A549 (cell line): ENCODE measurements at regions not wholly inside any gene's neighbourhood (a gene's known extent, or its start where the extent isn't known, plus 50 kb on each side); places are given as distances from the start of the nearest gene placed in this dataset.

Source experiments
- ATAC-seq, 2 experiments: fragments of 200-7000 bp in 1 of 2; fragments of >200 bp in 1 of 2; cut with Nextera tagmentation in 1 of 2; cut with Tn5 transposase in 1 of 2; 3 replicates each; pipeline versions ENCODE4 v1.8.0 to v1.9.1; 2018 to 2020; ENCODE audit warnings: mild to moderate bottlenecking in 1 of 2, moderate library complexity in 1 of 2
- CTCF ChIA-PET: fragments of 300-600 bp; sonication (Branson Sonifier 250); formaldehyde crosslinking; extraction: SDS; loops from one replicate; lab custom pipeline; 2021; ENCODE audit warnings: antibody characterized with exemption, inconsistent platforms; lab: Yijun Ruan, JAX
- POLR2A ChIA-PET: fragments of 350-600 bp; formaldehyde crosslinking; extraction: SDS; loops from one replicate; lab custom pipeline; 2021; ENCODE audit warnings: antibody characterized with exemption, inconsistent platforms; lab: Yijun Ruan, JAX
- DNase-seq, 2 experiments: peaks; one replicate each; pipeline versions ENCODE4 v3.0.0 to v3.0.0-alpha.2; 2011 to 2016; ENCODE audit warnings: low read depth in 1 of 2, low spot score in 1 of 2
- FAIRE-seq: peaks from 2 replicates; lab custom pipeline; 2011; peaks lifted over from hg19 to GRCh38; lab: Jason Lieb, UNC
- H3K27ac ChIP-seq, 2 experiments: fragments of >200 bp; sonication (Bioruptor Twin); formaldehyde crosslinking; 3 replicates each; pipeline ENCODE4 v1.5.1; 2016 to 2017
- H3K4me1 ChIP-seq: fragments of >200 bp; sonication (Bioruptor Twin); formaldehyde crosslinking; 3 replicates; pipeline ENCODE4 v1.6.1; 2016
- H3K4me2 ChIP-seq: fragments of >200 bp; sonication (Bioruptor Twin); formaldehyde crosslinking; 3 replicates; pipeline ENCODE4 v1.6.1; 2016
- H3K4me3 ChIP-seq: fragments of >200 bp; sonication (Bioruptor Twin); formaldehyde crosslinking; 3 replicates; pipeline ENCODE4 v1.5.1; 2016
- H3K9me3 ChIP-seq: fragments of >200 bp; sonication (Bioruptor Twin); formaldehyde crosslinking; 3 replicates; pipeline ENCODE4 v1.6.1; 2016
- ATOH8 ChIP-seq: fragments of 250-450 bp; sonication (Bioruptor Pico); IDR thresholded peaks from 2 replicates; pipeline ENCODE4 v1.5.0; 2020; ENCODE audit warnings: low read depth, mild to moderate bottlenecking, moderate library complexity
- BCL3 ChIP-seq: fragments of >200 bp; sonication (Bioruptor Twin); formaldehyde crosslinking; IDR thresholded peaks from 3 replicates; pipeline ENCODE4 v1.6.1; 2016
- CBX2 ChIP-seq: fragments of 200-600 bp; sonication (generic); IDR thresholded peaks from 2 replicates; pipeline ENCODE4 v1.6.1; 2016; ENCODE audit warnings: low read depth, mild to moderate bottlenecking, borderline replicate concordance
- CTCF ChIP-seq: fragments of >200 bp; sonication (Bioruptor Twin); formaldehyde crosslinking; IDR thresholded peaks from 3 replicates; pipeline ENCODE4 v1.5.1; 2016
- E2F6 ChIP-seq: IDR thresholded peaks from 2 replicates; pipeline ENCODE4 v1.6.1; 2012; ENCODE audit warnings: low read depth, borderline replicate concordance
- EHF ChIP-seq: fragments of 250-450 bp; sonication (Bioruptor Pico); IDR thresholded peaks from 2 replicates; pipeline ENCODE4 v1.5.0; 2020; ENCODE audit warnings: mild to moderate bottlenecking
- ELK1 ChIP-seq: fragments of 150-350 bp; IDR thresholded peaks from 2 replicates; pipeline ENCODE4 v1.6.1; 2014; ENCODE audit warnings: low read depth, mild to moderate bottlenecking, low read length
- ESRRA ChIP-seq: fragments of 150-350 bp; IDR thresholded peaks from 2 replicates; pipeline ENCODE4 v1.6.1; 2014; ENCODE audit warnings: mild to moderate bottlenecking, low read length, borderline replicate concordance
- FOXS1 ChIP-seq: fragments of 250-450 bp; sonication (Bioruptor Pico); IDR thresholded peaks from 2 replicates; pipeline ENCODE4 v1.5.0; 2020; ENCODE audit warnings: mild to moderate bottlenecking, moderate library complexity
- HDAC2 ChIP-seq: fragments of 200-600 bp; sonication (generic); IDR thresholded peaks from 2 replicates; pipeline ENCODE4 v1.6.1; 2016
- HMGXB4 ChIP-seq: fragments of 250-450 bp; sonication (Bioruptor Pico); IDR thresholded peaks from 2 replicates; pipeline ENCODE4 v1.5.0; 2021; ENCODE audit warnings: mild to moderate bottlenecking, moderate library complexity, borderline replicate concordance
- HOXB13 ChIP-seq: fragments of 250-450 bp; sonication (Bioruptor Pico); IDR thresholded peaks from 2 replicates; pipeline ENCODE4 v1.5.0; 2020; ENCODE audit warnings: low read depth, mild to moderate bottlenecking, moderate library complexity
- HOXB5 ChIP-seq: fragments of 250-450 bp; sonication (Bioruptor Pico); IDR thresholded peaks from 2 replicates; pipeline ENCODE4 v1.5.0; 2020; ENCODE audit warnings: mild to moderate bottlenecking, moderate library complexity
- MAFK ChIP-seq: fragments of 450-650 bp; IDR thresholded peaks from 2 replicates; pipeline ENCODE4 v1.6.1; 2014; ENCODE audit not compliant: partially characterized antibody
- MAX ChIP-seq: IDR thresholded peaks from 2 replicates; pipeline ENCODE4 v1.6.1; 2012
- NR3C1 ChIP-seq: fragments of >200 bp; sonication (Bioruptor Twin); formaldehyde crosslinking; IDR thresholded peaks from 3 replicates; pipeline ENCODE4 v1.6.1; 2017
- POLR2AphosphoS2 ChIP-seq: conservative IDR thresholded peaks from 2 replicates; pipeline ENCODE4 v1.6.1; 2012; ENCODE audit warnings: low read length, improper control_type of control experiment, inconsistent platforms
- REST ChIP-seq: fragments of 200-600 bp; sonication (generic); IDR thresholded peaks from 2 replicates; pipeline ENCODE4 v1.6.1; 2016; ENCODE audit warnings: antibody characterized with exemption, mild to moderate bottlenecking, moderate library complexity
- RFX5 ChIP-seq: fragments of 450-650 bp; IDR thresholded peaks from 2 replicates; pipeline ENCODE4 v1.7.1; 2014; ENCODE audit warnings: antibody characterized with exemption, mild to moderate bottlenecking, moderate library complexity
- SMC3 ChIP-seq: fragments of >200 bp; sonication (Bioruptor Twin); formaldehyde crosslinking; IDR thresholded peaks from 3 replicates; pipeline ENCODE4 v1.6.1; 2018; ENCODE audit warnings: inconsistent platforms
- SREBF2 ChIP-seq: fragments of 450-650 bp; IDR thresholded peaks from 2 replicates; pipeline ENCODE4 v1.6.1; 2014; ENCODE audit warnings: mild to moderate bottlenecking, moderate library complexity
- WGBS: methylation state at CpG from one replicate; pipeline ENCODE4 v1.1.6; 2017; ENCODE audit errors: missing lambda C conversion rate; 5-methylcytosine and 5-hydroxymethylcytosine counted together

- TF ChIP-seq CTCF (no peak), SMC3 (no peak)
Measured at GRCh38 chr13:22700246-22700887, 480.4 kb upstream of the SGCG start (continued).

- no peaks in the 10 kb centered on the region for H3K4me1 ChIP-seq
- DNase-seq (no peak), FAIRE-seq (no peak), ATAC-seq (no peak)
- no peak for TF ChIP-seq NR3C1
- TF ChIP-seq HDAC2, result no peak
- TF ChIP-seq MAFK, result no peak
- TF ChIP-seq FOXS1 (CRISPR knock-in tag), result no peak
- no peak for TF ChIP-seq ELK1
- no peak for TF ChIP-seq BCL3
- no peak for TF ChIP-seq SREBF2
- TF ChIP-seq HOXB5 (CRISPR knock-in tag), result no peak
- no peak for TF ChIP-seq ESRRA
- TF ChIP-seq CBX2, result no peak
- TF ChIP-seq HMGXB4 (CRISPR knock-in tag), result no peak
- TF ChIP-seq REST, result no peak
- TF ChIP-seq POLR2AphosphoS2, result no peak
- TF ChIP-seq RFX5, result no peak
- no peak for TF ChIP-seq MAX
- TF ChIP-seq CTCF, result no peak
- TF ChIP-seq E2F6, result no peak
- TF ChIP-seq ATOH8 (CRISPR knock-in tag), result no peak
- TF ChIP-seq HOXB13, result no peak
- no peak for TF ChIP-seq EHF (CRISPR knock-in tag)
- no peak overlapping the region for H3K4me3 ChIP-seq
- ChIA-PET CTCF (no interaction called here), POLR2A (no interaction called here)
- H3K4me2 ChIP-seq, result no peak overlapping the region
- no peaks in the 10 kb centered on the region for H3K9me3 ChIP-seq
- no peak overlapping the region for H3K27ac ChIP-seq
- 26% methylated on average over 9 of the region's 9 CpGs for WGBS
Measured at GRCh38 chr13:22703601-22704209, 477.1 kb upstream of the SGCG start.
